GM23248 (cell line): ENCODE measurements at regions not wholly inside any gene's neighbourhood (a gene's known extent, or its start where the extent isn't known, plus 50 kb on each side); places are given as distances from the start of the nearest gene placed in this dataset.

Experiments used
- EZH2 ChIP-seq: fragments of 200-600 bp; sonication (generic); IDR thresholded peaks from 2 replicates; pipeline ENCODE4 v1.6.1; 2018; ENCODE audit warnings: antibody characterized with exemption, mild to moderate bottlenecking; ENCODE audit not compliant: insufficient read depth, poor library complexity, severe bottlenecking
- EZH2phosphoT487 ChIP-seq: fragments of 200-600 bp; sonication (generic); IDR thresholded peaks from 2 replicates; pipeline ENCODE4 v1.6.1; 2018; ENCODE audit warnings: antibody characterized with exemption, moderate library complexity, mild to moderate bottlenecking, low read depth; ENCODE audit not compliant: insufficient read depth

GRCh38 chr6:144613859-144614258 lies 328.7 kb downstream of the UTRN start:
- TF ChIP-seq EZH2phosphoT487 (no peak), EZH2 (no peak)
